HepG2 (cell line): ENCODE measurements at regions not wholly inside any gene's neighbourhood (a gene's known extent, or its start where the extent isn't known, plus 50 kb on each side); places are given as distances from the start of the nearest gene placed in this dataset.

Experiments used
- ATF2 ChIP-seq: sonication (generic); formaldehyde crosslinking; IDR thresholded peaks from 2 replicates; pipeline ENCODE4 v1.4.0; 2020; ENCODE audit warnings: missing genetic modification reagents
- E2F1 ChIP-seq: sonication (generic); formaldehyde crosslinking; IDR thresholded peaks from 2 replicates; pipeline ENCODE4 v1.5.0; 2020; ENCODE audit warnings: missing genetic modification reagents
- MEF2D ChIP-seq: sonication (generic); formaldehyde crosslinking; IDR thresholded peaks from 2 replicates; pipeline ENCODE4 v1.5.1; 2020; ENCODE audit warnings: mild to moderate bottlenecking, missing genetic modification reagents
- SKIL ChIP-seq: sonication (generic); formaldehyde crosslinking; IDR thresholded peaks from 2 replicates; pipeline ENCODE4 v1.8.0; 2022; ENCODE audit warnings: missing genetic modification reagents, mild to moderate bottlenecking, moderate library complexity, borderline replicate concordance
- ZBTB21 ChIP-seq: sonication (generic); formaldehyde crosslinking; IDR thresholded peaks from 2 replicates; pipeline ENCODE4 v1.4.0; 2020; ENCODE audit warnings: missing genetic modification reagents
- TF ChIP-seq, protein P1 (sequence below), 2 experiments: sonication (generic) in 1 of 2; formaldehyde crosslinking in 1 of 2; IDR thresholded peaks; 2 replicates each; pipeline versions ENCODE4 v1.4.0 to v1.6.1; 2018 to 2020; ENCODE audit warnings: missing genetic modification reagents in 2 of 2, borderline replicate concordance in 1 of 2, low read depth in 1 of 2, mild to moderate bottlenecking in 1 of 2, missing biosample characterization in 1 of 2
- TF ChIP-seq, protein P2 (sequence below): sonication (generic); formaldehyde crosslinking; IDR thresholded peaks from 2 replicates; pipeline ENCODE4; 2020; ENCODE audit warnings: missing genetic modification reagents, mild to moderate bottlenecking, borderline replicate concordance

- TF ChIP-seq MEF2D (CRISPR knock-in tag) (no peak), E2F1 (CRISPR knock-in tag) (no peak), ATF2 (CRISPR knock-in tag) (no peak), SKIL (no peak), ZBTB21 (CRISPR knock-in tag) (no peak)
- TF ChIP-seq, protein P1, sequence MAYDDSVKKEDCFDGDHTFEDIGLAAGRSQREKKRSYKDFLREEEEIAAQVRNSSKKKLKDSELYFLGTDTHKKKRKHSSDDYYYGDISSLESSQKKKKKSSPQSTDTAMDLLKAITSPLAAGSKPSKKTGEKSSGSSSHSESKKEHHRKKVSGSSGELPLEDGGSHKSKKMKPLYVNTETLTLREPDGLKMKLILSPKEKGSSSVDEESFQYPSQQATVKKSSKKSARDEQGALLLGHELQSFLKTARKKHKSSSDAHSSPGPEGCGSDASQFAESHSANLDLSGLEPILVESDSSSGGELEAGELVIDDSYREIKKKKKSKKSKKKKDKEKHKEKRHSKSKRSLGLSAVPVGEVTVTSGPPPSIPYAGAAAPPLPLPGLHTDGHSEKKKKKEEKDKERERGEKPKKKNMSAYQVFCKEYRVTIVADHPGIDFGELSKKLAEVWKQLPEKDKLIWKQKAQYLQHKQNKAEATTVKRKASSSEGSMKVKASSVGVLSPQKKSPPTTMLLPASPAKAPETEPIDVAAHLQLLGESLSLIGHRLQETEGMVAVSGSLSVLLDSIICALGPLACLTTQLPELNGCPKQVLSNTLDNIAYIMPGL (CRISPR knock-in tag; IDR thresholded peaks at IDR 0.05; ENCODE audit: borderline replicate concordance in 1 of 2, low read depth in 1 of 2): no peak
- TF ChIP-seq, protein P2, sequence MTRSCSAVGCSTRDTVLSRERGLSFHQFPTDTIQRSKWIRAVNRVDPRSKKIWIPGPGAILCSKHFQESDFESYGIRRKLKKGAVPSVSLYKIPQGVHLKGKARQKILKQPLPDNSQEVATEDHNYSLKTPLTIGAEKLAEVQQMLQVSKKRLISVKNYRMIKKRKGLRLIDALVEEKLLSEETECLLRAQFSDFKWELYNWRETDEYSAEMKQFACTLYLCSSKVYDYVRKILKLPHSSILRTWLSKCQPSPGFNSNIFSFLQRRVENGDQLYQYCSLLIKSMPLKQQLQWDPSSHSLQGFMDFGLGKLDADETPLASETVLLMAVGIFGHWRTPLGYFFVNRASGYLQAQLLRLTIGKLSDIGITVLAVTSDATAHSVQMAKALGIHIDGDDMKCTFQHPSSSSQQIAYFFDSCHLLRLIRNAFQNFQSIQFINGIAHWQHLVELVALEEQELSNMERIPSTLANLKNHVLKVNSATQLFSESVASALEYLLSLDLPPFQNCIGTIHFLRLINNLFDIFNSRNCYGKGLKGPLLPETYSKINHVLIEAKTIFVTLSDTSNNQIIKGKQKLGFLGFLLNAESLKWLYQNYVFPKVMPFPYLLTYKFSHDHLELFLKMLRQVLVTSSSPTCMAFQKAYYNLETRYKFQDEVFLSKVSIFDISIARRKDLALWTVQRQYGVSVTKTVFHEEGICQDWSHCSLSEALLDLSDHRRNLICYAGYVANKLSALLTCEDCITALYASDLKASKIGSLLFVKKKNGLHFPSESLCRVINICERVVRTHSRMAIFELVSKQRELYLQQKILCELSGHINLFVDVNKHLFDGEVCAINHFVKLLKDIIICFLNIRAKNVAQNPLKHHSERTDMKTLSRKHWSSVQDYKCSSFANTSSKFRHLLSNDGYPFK (CRISPR knock-in tag): no peak
Observed at GRCh38 chr4:153084980-153085630, 119.1 kb upstream of the TRIM2 start.
